SK-N-SH (cell line): ENCODE measurements at regions not wholly inside any gene's neighbourhood (a gene's known extent, or its start where the extent isn't known, plus 50 kb on each side); places are given as distances from the start of the nearest gene placed in this dataset.

ENCODE experiments used
- EP300 ChIP-seq, 2 experiments: IDR thresholded peaks; 2 replicates each; pipeline versions ENCODE4 v1.4.0 to v1.6.1; 2012; ENCODE audit warnings: borderline replicate concordance in 1 of 2, low read depth in 1 of 2, low read length in 1 of 2
- FOXJ3 ChIP-seq: sonication (generic); formaldehyde crosslinking; IDR thresholded peaks from 2 replicates; pipeline ENCODE4 v1.5.1; 2020; ENCODE audit warnings: mild to moderate bottlenecking, missing genetic modification reagents
- TEAD4 ChIP-seq: IDR thresholded peaks from 2 replicates; pipeline ENCODE4 v1.4.0; 2012; ENCODE audit warnings: mild to moderate bottlenecking, borderline replicate concordance; ENCODE audit not compliant: insufficient read depth

DNA sequence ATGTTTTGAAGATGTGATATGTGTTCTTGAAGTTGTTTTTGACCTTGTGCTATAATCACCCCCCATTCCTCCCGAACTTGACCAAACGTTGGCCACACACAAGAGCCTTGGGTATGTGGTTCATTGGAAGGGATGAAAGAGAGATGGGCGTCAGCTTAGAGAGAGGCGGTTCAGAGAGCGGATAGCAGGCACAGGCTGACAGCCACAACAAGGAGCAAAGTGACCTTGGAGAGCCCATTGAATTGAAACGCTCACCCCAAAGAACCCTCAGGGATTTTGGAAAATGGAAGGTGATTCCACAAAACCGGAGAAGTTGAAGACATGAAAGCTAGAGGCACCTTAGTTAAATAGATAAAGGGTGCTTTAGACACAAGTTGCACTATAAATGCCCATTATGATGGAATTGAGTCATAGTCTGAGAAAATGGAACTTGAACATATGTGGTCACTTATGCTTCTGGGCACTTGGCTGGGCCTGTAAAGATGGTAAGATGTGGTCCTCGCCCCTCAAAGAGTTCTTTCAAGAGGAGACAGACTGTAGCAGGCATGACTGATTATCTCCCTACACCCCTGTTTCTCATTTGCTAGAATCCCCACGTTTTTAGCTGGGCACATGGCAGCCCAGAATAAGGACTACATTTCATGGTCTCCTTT, 188.5 kb upstream of the HAAO start:
- TF ChIP-seq FOXJ3 (CRISPR knock-in tag) (no peak), EP300 (IDR thresholded peaks at IDR 0.05; ENCODE audit: borderline replicate concordance in 1 of 2, low read depth in 1 of 2, low read length in 1 of 2) (no peak), TEAD4 (no peak)
